Stromal cell of bone marrow (primary cell): ENCODE measurements at regions not wholly inside any gene's neighbourhood (a gene's known extent, or its start where the extent isn't known, plus 50 kb on each side); places are given as distances from the start of the nearest gene placed in this dataset.

Experiments used
- DNase-seq: peaks from one replicate; pipeline ENCODE4 v3.0.0-alpha.2; 2012; ENCODE audit warnings: low read depth

DNA sequence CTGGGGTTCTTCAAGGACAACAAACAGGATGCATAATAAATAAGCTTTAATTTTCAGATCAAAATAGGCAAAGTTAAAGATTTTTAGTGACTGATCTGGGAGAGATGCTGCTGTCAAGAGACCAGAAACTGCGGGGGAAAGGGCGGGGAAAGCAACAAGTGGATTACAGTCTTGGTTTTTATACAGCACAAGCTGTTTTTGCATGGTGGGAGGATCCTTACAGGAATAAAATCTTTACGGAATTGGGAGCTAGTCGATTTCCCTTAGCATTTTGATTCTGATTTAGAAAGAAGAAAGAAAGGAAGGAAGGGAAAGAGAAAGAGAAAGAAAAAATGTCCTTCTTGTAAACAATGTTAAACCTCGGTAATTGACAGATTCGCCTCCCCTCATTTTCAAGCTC is 242.3 kb upstream of the SP8 start:
- DNase-seq: no peak

DNA sequence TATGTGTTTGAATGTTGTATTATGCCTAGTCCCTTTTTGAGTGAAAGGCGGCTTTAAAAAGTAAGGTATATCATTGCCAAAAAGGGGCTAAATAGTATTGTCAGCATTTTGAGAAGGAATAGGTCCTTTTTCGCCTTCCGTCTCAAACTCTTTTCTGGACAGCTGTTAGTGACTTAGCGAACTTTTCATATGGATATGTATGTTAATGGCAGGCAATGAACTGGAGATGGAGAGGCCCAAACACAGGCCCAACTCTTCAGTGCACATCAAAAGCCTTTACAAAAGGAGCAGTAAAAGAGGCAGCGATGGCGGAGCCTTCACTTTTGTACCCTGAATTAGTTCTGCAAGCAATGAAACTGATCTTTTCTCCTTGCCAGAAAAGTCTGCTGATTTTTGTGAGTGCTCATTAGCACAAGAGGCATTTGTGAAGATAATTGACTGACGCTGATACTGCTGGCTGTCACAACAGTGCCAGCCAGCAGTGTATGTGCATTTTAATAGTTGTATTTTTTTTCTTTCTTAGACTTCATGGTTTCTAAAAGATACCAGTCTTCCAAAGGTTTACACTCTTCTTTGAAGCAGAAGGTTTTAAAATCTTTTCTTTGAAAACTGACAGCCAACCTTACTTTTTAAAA is 243.7 kb upstream of the SP8 start:
- DNase-seq: no peak

DNA sequence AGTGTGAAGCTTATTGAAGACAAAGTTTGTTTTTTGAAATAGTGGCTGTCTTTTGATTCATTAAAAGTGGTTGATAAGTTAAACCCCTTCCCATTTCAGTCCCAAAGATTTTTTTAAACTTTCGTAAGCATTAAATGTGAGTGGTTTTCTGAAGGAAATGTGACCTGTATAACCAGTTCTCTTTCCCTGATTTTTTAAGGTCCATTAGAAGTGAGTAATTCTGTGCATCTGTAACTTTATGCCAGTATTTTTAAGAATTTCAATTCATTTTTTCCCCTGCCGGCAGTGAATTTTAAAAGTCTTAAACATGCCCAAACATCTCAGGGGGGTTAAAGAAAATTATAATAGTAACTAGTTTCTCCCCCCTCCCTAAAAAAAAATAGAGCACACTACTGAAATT is 254.6 kb upstream of the SP8 start:
- DNase-seq: no peak

- DNase-seq: no peak
These were observed 255.0 kb upstream of the SP8 start for GRCh38 chr7:21041666-21042065.

DNA sequence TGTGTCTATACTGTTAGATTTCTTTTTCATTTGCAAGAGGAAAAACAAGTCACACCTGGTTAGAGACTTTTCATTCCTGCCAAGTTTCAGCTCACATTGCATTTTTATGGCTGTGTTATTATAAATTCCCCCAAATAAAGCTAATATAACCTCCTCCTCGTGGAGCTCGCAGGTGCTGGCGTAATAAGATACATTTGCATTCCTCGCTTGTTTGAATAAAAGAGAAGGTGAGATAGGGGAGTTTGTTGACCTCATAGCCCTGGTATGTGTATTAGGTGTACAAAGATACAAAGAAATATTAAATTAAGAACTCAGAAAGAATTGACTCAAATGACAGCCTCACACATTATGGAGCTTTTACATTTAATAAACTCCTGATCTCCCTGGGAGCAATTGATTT is 257.7 kb upstream of the SP8 start:
- DNase-seq: no peak

DNA sequence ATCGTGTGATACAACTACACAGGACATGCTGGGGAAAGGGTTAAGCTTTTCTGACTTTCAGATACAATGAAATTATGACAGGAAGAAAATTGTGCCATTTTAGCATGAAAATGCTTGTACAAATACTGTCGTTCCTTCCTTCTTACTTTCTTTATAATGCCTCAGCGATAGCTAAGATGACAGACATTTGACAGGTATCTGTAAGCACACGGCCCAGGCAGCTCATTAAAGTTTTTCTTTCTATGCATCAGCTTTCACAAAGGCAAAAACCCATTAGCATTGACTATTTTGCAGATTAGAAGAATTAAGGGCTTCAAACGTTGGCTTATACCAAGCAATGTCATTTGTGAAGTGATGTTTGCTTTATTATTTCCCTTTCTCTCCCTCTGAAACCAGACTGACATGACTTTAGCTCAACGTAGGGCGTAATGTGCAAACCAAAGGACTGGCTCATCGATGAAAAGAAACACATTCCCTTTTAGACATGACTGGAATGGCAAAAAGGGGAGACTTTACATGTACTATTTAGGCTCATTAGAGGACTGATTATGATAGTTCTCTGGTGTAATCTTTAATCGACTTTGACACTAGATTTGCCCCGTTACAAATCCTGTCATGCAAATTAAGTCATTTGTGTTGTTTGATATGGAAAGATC is 258.4 kb upstream of the SP8 start:
- no peak for DNase-seq

GRCh38 chr7:21051865-21052264 is 265.2 kb upstream of the SP8 start:
- no peak for DNase-seq

GRCh38 chr7:21054427-21055112 is 267.9 kb upstream of the SP8 start:
- no peak for DNase-seq

- DNase-seq: no peak
These were observed 272.4 kb upstream of the SP8 start for GRCh38 chr7:21059069-21059468.

GRCh38 chr7:21063106-21063505 is 276.4 kb upstream of the SP8 start:
- DNase-seq: no peak

- peak; percentile 3 for DNase-seq
These were observed 278.3 kb upstream of the SP8 start for GRCh38 chr7:21064698-21065648.

DNA sequence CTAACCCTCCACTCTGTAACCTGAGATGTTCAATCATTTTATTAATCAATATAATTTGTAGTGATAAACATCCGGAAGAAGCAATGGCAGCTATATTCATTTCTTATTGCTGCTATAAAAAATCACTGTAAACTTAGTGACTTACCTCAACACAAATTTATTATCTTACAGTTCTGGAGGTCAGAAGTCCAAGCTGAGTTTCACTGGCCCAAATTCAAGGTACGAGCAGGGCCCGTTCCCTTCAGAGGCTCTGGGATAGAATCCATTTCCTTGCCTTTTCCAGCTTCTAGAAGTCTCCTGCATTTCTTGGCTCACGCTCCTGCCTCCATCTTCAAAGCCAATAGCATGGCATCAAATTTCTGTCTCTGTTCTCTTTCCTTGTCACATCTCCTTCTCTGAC is 279.5 kb upstream of the SP8 start:
- DNase-seq: no peak

- DNase-seq: no peak
These were observed 280.5 kb upstream of the SP8 start for GRCh38 chr7:21067216-21067615.

GRCh38 chr7:21070571-21071090 is 283.9 kb upstream of the SP8 start:
- no peak for DNase-seq

DNA sequence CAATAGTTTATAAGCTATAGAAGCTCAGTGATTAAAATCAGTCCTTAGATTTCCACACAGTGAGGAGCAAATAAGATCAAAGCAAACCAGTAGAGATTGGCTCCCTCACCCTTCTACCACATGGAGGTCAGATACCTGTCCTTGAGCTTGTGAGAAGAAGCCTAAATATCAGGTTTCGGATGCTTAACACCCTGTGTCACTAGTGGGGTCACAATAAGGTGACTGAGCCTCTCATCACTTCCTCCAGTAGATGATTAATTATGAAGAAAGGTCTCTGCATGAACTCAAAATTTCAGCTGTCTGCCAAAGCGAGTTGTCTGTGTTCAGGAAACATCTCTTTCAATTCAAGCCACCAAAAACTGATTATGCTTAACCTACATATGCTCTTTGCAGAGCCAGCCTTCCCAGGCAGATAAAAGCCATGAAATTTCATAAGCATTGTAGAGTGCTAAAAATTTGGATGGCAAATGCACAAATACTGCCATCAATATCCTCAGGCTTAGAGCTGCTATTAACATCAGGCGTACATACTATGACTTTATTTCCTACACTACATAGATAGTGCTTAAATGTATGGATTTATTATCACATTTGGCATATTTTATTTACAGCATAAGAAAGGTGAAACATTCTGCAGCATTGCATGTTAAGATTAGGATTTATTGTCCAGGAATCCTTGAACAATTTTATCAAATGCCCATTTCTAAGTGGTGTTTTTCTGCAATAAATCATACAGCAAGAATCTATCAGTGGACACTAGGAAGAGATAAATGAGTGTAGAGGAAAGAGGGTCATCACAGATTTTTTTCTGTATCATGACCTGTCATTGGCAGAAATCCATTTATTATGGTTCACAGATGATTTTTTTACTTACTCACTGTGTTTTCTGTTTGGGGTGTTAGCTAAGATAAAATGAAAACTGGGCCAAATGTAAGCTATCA is 285.1 kb upstream of the SP8 start:
- no peak for DNase-seq

- DNase-seq: no peak
These were observed 289.4 kb upstream of the SP8 start for GRCh38 chr7:21076054-21076453.

DNA sequence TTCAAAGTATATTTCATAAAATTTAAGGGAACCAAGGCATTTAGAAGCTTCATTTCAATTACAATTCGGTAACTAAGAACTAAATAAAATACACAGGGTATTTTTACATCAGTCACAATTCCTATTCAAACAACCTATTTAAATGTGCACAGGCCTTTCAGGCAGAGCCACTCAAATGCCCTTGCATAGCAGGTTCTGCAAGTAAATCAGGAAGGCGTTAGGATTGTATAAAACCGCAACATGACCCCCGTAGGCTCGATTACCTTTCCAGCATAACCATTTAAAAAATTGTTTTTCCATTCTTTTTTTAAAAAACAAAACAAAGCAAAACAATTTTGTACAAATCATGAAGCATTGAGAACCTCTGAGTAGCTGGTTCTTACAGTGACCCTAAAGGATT is 289.9 kb upstream of the SP8 start:
- no peak for DNase-seq

GRCh38 chr7:21077602-21078001 is 290.9 kb upstream of the SP8 start:
- no peak for DNase-seq

- no peak for DNase-seq
These were observed 297.6 kb upstream of the SP8 start for GRCh38 chr7:21084286-21084685.

DNA sequence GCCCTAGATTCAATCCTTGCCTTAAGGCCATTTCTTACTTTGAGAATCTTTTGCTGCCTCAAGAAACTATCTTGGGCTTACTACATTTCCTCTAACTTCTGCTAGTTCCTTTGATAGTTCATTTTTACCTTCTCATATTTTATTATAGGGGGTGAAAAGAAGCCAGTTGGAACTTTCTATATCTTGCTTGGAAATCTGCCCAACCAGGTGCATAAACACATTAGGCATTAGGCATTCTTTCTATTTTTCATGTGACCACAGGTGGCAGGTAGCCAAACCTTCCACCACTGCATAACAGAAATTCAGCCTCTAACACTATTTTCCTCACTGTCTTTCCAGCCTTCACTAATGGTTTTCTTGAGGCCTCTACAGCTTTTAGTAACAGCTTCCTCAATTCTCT is 300.0 kb upstream of the SP8 start:
- DNase-seq: no peak

DNA sequence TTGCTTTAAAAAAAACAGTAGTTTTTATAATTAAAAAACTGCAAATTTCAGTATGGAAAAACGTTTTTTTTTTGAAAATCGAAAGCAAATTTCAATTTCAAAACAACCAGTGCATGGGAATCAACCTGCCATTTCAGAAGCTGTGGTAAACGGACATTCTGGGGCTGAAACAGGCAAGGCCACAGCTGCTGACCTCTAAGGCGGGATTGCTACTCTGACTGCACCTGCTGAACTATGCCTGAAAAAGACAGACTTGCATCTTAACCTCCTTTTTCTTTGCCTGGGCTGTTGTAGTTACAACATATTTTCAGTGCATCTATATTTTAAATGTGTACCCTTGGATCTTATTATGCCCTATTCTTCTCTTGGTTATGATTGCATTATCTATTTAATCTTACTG is 303.0 kb upstream of the SP8 start:
- no peak for DNase-seq
